ENCODE measurements at regions not wholly inside any gene's neighbourhood (a gene's known extent, or its start where the extent isn't known, plus 50 kb on each side); places are given as distances from the start of the nearest gene placed in this dataset.
"Not testable (repeated sequence)": the region's sequence is repeated elsewhere in the genome, so short reads cannot be mapped to it uniquely, and the experiment has no call there.

DNA sequence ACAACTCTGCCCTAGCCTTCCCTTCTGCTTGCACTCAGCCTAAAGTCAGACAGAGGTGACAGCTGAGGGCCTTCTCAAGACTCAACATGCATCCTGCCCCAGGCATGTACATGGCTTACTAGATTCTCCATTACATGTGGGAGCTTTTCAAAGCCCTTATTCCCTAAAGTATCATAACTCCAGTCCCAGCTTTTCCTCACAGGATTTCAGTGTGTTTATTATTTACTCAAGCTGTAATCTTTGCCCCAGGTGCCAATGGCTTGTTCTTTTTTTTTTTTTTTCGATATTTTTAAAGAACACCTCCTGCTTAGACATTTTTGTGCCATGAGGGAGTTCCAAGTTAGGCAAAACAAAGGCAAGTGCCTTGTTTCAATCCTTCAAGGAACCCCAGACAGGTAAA lies 154.0 kb upstream of the RADX start:
- TF ChIP-seq, protein P1, sequence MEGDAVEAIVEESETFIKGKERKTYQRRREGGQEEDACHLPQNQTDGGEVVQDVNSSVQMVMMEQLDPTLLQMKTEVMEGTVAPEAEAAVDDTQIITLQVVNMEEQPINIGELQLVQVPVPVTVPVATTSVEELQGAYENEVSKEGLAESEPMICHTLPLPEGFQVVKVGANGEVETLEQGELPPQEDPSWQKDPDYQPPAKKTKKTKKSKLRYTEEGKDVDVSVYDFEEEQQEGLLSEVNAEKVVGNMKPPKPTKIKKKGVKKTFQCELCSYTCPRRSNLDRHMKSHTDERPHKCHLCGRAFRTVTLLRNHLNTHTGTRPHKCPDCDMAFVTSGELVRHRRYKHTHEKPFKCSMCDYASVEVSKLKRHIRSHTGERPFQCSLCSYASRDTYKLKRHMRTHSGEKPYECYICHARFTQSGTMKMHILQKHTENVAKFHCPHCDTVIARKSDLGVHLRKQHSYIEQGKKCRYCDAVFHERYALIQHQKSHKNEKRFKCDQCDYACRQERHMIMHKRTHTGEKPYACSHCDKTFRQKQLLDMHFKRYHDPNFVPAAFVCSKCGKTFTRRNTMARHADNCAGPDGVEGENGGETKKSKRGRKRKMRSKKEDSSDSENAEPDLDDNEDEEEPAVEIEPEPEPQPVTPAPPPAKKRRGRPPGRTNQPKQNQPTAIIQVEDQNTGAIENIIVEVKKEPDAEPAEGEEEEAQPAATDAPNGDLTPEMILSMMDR (IDR thresholded peaks at IDR 0.05; ENCODE audit: low read depth, low read length, missing control alignments): no peak
- no peak for DNase-seq (ENCODE audit: low read depth)
- H3K4me3 ChIP-seq (ENCODE audit: low read depth, low read length): no peak overlapping the region

DNA sequence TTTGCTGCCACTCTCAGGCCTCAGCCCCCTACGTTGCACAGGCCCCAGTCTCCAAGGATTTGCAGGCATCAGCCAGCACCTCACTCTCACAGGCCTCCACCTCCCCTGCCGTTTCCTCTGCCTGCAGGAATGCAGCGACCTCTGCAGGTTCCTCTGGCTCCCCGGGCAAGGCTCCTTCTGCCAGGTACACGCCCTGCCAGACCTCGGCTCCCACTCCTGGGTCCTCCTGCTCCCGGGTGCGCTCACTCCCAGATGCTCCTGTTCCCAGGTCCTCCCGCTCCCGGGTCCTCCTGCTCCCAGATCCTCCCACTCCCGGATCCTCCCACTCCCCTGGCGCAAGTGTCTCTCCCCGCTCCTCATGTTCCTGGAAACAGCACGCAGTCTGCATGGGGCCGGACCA lies 144.4 kb upstream of the RADX start:
- TF ChIP-seq, protein P1 (IDR thresholded peaks at IDR 0.05; ENCODE audit: low read depth, low read length, missing control alignments): no peak
- H3K4me3 ChIP-seq (ENCODE audit: low read depth, low read length): no peak overlapping the region
- no peak for DNase-seq (ENCODE audit: low read depth)

DNA sequence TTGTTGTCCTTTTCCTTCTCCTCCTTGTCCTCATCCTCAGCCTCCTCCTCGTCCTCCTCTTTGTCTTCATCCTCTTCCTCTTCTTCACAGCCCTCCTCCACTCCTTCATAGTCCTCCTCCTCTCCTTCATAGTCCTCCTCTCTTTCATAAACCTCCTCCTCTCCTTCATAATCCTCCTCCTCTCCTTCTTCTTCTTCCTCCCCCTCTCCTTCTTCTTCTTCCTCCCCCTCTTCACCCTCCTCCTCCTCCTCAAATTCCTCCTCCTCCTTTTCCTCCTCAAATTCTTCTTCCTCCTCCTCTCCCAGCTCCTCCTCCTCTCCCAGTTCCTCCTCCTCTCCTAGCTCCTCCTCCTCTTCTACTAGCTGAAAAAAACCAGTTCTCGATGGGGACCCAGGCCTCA lies 143.8 kb upstream of the RADX start:
- DNase-seq (ENCODE audit: low read depth): no peak
- H3K4me3 ChIP-seq (ENCODE audit: low read depth, low read length): no peak overlapping the region
- TF ChIP-seq, protein P1 (IDR thresholded peaks at IDR 0.05; ENCODE audit: low read depth, low read length, missing control alignments): no peak

DNA sequence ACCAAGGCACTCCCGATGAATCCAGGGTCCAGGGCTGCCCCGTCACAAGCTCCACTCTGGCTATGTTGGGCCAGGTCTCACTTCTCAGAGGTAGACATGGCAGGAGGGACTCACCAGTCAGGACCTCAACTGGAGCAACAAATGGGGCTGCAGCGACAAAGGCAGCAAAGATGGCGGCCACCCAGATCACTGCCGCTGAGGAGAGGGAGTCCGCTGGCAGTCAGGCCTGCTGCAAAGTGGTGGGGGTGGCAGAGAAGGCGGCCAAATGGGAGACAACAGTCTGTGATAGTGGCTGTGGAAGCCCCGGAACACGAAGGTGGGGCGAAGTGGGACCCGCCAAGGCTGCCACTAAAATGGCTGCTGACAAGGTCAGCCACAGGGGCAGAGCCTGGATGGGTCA lies 143.3 kb upstream of the RADX start:
- TF ChIP-seq, protein P1 (IDR thresholded peaks at IDR 0.05; ENCODE audit: low read depth, low read length, missing control alignments): no peak
- no peak for DNase-seq (ENCODE audit: low read depth)
- no peak overlapping the region for H3K4me3 ChIP-seq (ENCODE audit: low read depth, low read length)

DNA sequence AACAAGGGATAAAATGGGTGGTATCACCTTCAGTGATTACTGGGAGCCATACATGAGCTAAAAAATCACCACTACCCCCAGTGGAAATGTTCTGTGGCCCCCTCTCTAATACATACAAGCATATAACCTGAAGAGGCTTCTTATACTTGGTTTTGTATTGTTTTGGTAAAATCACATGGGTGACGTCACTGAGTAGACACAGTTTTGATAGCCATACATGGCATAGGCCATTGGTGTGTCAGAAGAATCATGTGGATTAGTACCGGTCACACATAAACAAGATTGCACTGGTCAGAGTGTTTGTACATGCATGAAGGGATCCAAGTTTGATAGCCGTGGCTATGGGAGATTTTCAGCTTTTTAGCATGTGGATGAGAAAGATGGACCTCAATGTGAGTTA lies 131.9 kb upstream of the RADX start:
- no peak for DNase-seq (ENCODE audit: low read depth)
- TF ChIP-seq, protein P1 (IDR thresholded peaks at IDR 0.05; ENCODE audit: low read depth, low read length, missing control alignments): no peak

DNA sequence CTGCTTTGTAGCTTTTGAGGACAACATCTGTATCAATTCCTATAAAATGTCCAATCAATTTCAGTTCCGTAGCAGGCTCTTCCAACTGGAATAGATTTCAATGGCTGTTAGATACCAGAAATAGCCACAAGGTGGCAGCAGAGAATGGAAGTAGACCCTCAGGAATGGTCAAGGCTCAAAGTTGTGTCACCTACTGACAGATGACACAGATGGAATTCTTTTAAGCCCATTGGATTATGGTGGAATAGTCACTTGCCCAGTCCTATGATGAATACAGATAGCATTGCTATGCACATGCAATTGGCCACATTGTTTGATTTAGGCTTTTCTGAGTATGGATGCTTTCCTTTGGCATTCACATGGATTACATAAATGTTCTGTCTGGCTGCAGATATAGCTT lies 130.4 kb upstream of the RADX start:
- DNase-seq (ENCODE audit: low read depth): peak; percentile 8
- TF ChIP-seq, protein P1 (IDR thresholded peaks at IDR 0.05; ENCODE audit: low read depth, low read length, missing control alignments): peak; percentile 44
- no peak overlapping the region for H3K4me3 ChIP-seq (ENCODE audit: low read depth, low read length)

More for the DNA sequence above, 131.9 kb upstream of the RADX start:
- no peak overlapping the region for H3K4me3 ChIP-seq (ENCODE audit: low read depth, low read length)

DNA sequence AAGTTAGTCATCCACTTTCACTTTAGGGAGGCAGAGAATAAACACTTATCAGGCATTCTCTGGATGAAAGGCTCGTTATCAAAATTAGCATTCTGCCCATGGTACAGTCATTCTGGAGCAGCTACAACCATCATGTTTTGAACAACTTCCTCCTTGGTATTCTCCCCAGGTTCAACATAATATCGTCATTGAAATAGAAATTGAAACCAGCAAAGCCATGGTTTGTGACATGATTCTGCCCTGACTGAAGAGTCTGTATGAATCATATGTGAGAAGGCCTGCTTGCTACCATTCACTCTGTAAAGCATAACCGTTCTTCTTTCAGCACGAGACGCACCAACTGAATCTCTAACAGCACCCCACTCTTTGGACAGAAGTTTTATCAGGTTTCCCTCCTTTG lies 127.5 kb upstream of the RADX start:
- peak overlapping the region; percentile 25; the same call in 1 of the 2 replicates for H3K4me3 ChIP-seq (ENCODE audit: low read depth, low read length)
- DNase-seq (ENCODE audit: low read depth): peak; percentile 46
- TF ChIP-seq, protein P1 (IDR thresholded peaks at IDR 0.05; ENCODE audit: low read depth, low read length, missing control alignments): no peak

DNA sequence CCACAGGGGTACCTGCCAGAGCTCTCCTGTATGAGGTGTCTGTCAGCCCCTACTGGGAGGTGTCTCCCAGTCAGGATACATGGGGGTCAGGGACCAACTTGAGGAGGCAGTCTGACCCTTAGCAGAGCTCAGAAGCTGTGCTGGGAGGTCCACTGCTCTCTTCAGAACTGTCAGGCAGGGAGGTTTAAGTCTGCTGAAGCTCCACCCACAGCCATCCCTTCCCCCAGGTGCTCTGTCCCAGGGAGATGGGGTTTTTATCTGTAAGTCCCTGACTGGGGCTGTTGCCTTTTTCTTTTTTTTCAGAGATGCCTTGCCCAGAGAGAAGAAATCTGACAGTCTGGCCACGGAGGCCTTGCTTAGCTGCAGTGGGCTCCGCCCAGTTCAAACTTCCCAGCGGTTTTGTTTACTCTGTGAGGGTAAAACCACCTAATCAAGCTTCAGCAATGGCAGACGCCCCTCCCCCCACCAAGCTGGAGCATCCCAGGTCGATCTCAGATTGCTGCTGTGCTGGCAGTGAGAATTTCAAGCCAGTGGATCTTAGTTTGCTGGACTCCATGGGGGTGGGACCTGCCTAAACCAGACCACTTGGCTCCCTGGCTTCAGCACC lies 118.5 kb upstream of the RADX start:
- H3K4me3 ChIP-seq (ENCODE audit: low read depth, low read length); DNase-seq (ENCODE audit: low read depth): not testable (repeated sequence)

All from GM12864 (cell line).